ENCODE measurements at regions not wholly inside any gene's neighbourhood (a gene's known extent, or its start where the extent isn't known, plus 50 kb on each side); places are given as distances from the start of the nearest gene placed in this dataset.

GRCh38 chr5:112657804-112658203 is 79.9 kb upstream of the APC start:
- TF ChIP-seq POLR2A (IDR thresholded peaks at IDR 0.05; ENCODE audit: low read depth) = no peak
- no peak for TF ChIP-seq CTCF (IDR thresholded peaks at IDR 0.05)
- TF ChIP-seq POLR2AphosphoS5 (IDR thresholded peaks at IDR 0.05) = no peak
- no peak for TF ChIP-seq EP300 (IDR thresholded peaks at IDR 0.05)
